IMR-90 (cell line): ENCODE measurements at regions not wholly inside any gene's neighbourhood (a gene's known extent, or its start where the extent isn't known, plus 50 kb on each side); places are given as distances from the start of the nearest gene placed in this dataset.
A peak's percentile ranks its signal among the peaks of the same experiment; 100 is the strongest.

Experiments used
- ATAC-seq: fragments of 200-7000 bp; cut with Tn5 transposase; 2 replicates; pipeline ENCODE4 v1.9.1; 2020; ENCODE audit warnings: low read depth, mild to moderate bottlenecking, moderate library complexity
- BruUV-seq: library from RNA; stranded (reverse); fragments of 400-500 nt; replicated peaks from 2 replicates; lab custom pipeline; 2021; lab: Mats Ljungman, UMichigan
- CTCF ChIA-PET: fragments of 300-600 bp; formaldehyde crosslinking; extraction: SDS; loops from one replicate; lab custom pipeline; 2021; ENCODE audit warnings: antibody characterized with exemption; lab: Yijun Ruan, JAX
- POLR2A ChIA-PET: fragments of 300-600 bp; sonication (Branson Sonifier 250); formaldehyde crosslinking; loops from one replicate; lab custom pipeline; 2022; ENCODE audit warnings: antibody characterized with exemption; ENCODE audit not compliant: unreplicated experiment; lab: Charles Lee
- DNase-seq: peaks from one replicate; pipeline ENCODE4 v3.0.0; 2013
- H2AFZ ChIP-seq: replicated peaks from 2 replicates; pipeline ENCODE3; 2013; ENCODE audit warnings: low read length, mild to moderate bottlenecking; ENCODE audit not compliant: poor library complexity
- H2AK5ac ChIP-seq: 2 replicates; pipeline ENCODE4 v1.6.1; 2013; ENCODE audit warnings: low read depth, low read length, inconsistent platforms
- H2AK9ac ChIP-seq: replicated peaks from 2 replicates; pipeline ENCODE3; 2013; ENCODE audit warnings: mild to moderate bottlenecking, low read depth, low read length, moderate library complexity; ENCODE audit not compliant: poor library complexity
- H2BK120ac ChIP-seq: 2 replicates; pipeline ENCODE4 v1.6.1; 2013; ENCODE audit warnings: low read depth, low read length, inconsistent platforms
- H2BK15ac ChIP-seq: 3 replicates; pipeline ENCODE4 v1.6.1; 2013; ENCODE audit warnings: low read depth, low read length, inconsistent platforms
- H2BK20ac ChIP-seq: 2 replicates; pipeline ENCODE4 v1.6.1; 2013; ENCODE audit warnings: low read depth, mild to moderate bottlenecking, inconsistent platforms, low read length, moderate library complexity
- H2BK5ac ChIP-seq: 2 replicates; pipeline ENCODE4 v1.6.1; 2013; ENCODE audit warnings: mild to moderate bottlenecking, low read depth, low read length, inconsistent platforms; ENCODE audit not compliant: poor library complexity, severe bottlenecking
- H3K14ac ChIP-seq: replicated peaks from 2 replicates; pipeline ENCODE4 v1.6.1; 2013; ENCODE audit warnings: low read depth, low read length, inconsistent platforms
- H3K18ac ChIP-seq: 2 replicates; pipeline ENCODE4 v1.6.1; 2013; ENCODE audit warnings: low read depth, low read length, control low read depth
- H3K23ac ChIP-seq: 2 replicates; pipeline ENCODE4 v1.6.1; 2013; ENCODE audit warnings: low read depth, low read length, inconsistent platforms
- H3K27ac ChIP-seq: 2 replicates; pipeline ENCODE4 v1.5.1; 2013; ENCODE audit warnings: mild to moderate bottlenecking, control low read depth, low read length; ENCODE audit not compliant: insufficient read depth
- H3K27me3 ChIP-seq: 2 replicates; pipeline ENCODE4 v1.6.1; 2013; ENCODE audit warnings: low read length; ENCODE audit not compliant: control insufficient read depth, insufficient read depth
- H3K36me3 ChIP-seq: 2 replicates; pipeline ENCODE4 v1.6.1; 2013; ENCODE audit warnings: low read length, mixed read lengths; ENCODE audit not compliant: control insufficient read depth, insufficient read depth
- H3K4ac ChIP-seq: 2 replicates; pipeline ENCODE4 v1.6.1; 2013; ENCODE audit warnings: low read depth, low read length, inconsistent platforms
- H3K4me1 ChIP-seq: 2 replicates; pipeline ENCODE4 v1.6.1; 2013; ENCODE audit warnings: low read length, mixed read lengths; ENCODE audit not compliant: control insufficient read depth, insufficient read depth
- H3K4me2 ChIP-seq: 2 replicates; pipeline ENCODE4 v1.6.1; 2013; ENCODE audit warnings: low read depth, mild to moderate bottlenecking, control low read depth, low read length, moderate library complexity
- H3K4me3 ChIP-seq: 2 replicates; pipeline ENCODE4 v1.5.1; 2013; ENCODE audit warnings: low read depth, mild to moderate bottlenecking, control low read depth, low read length, moderate library complexity; ENCODE audit not compliant: insufficient read depth
- H3K56ac ChIP-seq: 2 replicates; pipeline ENCODE4 v1.6.1; 2013; ENCODE audit warnings: low read length, inconsistent platforms; ENCODE audit not compliant: insufficient read depth; ENCODE audit errors: extremely low read depth
- H3K79me1 ChIP-seq, 2 experiments: 2 replicates each; pipeline ENCODE4 v1.6.1; 2013; ENCODE audit warnings: low read length in 2 of 2, inconsistent platforms in 1 of 2, low read depth in 1 of 2
- H3K9ac ChIP-seq: 2 replicates; pipeline ENCODE4 v1.6.1; 2013; ENCODE audit warnings: low read depth, low read length, control low read depth
- H3K9me1 ChIP-seq: 2 replicates; pipeline ENCODE4 v1.6.1; 2013; ENCODE audit warnings: low read length, inconsistent platforms; ENCODE audit not compliant: insufficient read depth
- H3K9me3 ChIP-seq: 2 replicates; pipeline ENCODE4 v1.6.1; 2013; ENCODE audit warnings: low read length; ENCODE audit not compliant: control insufficient read depth, insufficient read depth
- H4K20me1 ChIP-seq: 2 replicates; pipeline ENCODE4 v1.6.1; 2013; ENCODE audit warnings: low read length, inconsistent platforms; ENCODE audit not compliant: insufficient read depth
- H4K5ac ChIP-seq: 2 replicates; pipeline ENCODE4 v1.6.1; 2013; ENCODE audit warnings: mild to moderate bottlenecking, low read depth, low read length, control low read depth
- H4K8ac ChIP-seq, 2 experiments: 2 replicates each; pipeline ENCODE4 v1.6.1; 2013; ENCODE audit warnings: low read depth in 2 of 2, low read length in 2 of 2, control low read depth in 1 of 2, inconsistent platforms in 1 of 2
- H4K91ac ChIP-seq: 2 replicates; pipeline ENCODE4 v1.6.1; 2013; ENCODE audit warnings: low read depth, low read length, inconsistent platforms; ENCODE audit not compliant: insufficient read depth
- BHLHE40 ChIP-seq: fragments of 150-350 bp; IDR thresholded peaks from 2 replicates; pipeline ENCODE4 v1.6.1; 2016; ENCODE audit warnings: mild to moderate bottlenecking, low read depth, low read length
- CEBPB ChIP-seq: IDR thresholded peaks from 2 replicates; pipeline ENCODE4 v1.6.1; 2012; ENCODE audit warnings: low read depth, low read length, improper control_type of control experiment
- CHD1 ChIP-seq: IDR thresholded peaks from 2 replicates; pipeline ENCODE4 v1.6.1; 2012; ENCODE audit warnings: low read depth, low read length, improper control_type of control experiment
- MAFK ChIP-seq: IDR thresholded peaks from 2 replicates; pipeline ENCODE4 v1.6.1; 2012; ENCODE audit warnings: low read depth, low read length, improper control_type of control experiment
- MAZ ChIP-seq: IDR thresholded peaks from 2 replicates; pipeline ENCODE4 v1.6.1; 2012; ENCODE audit warnings: low read depth, mild to moderate bottlenecking, low read length, improper control_type of control experiment, moderate library complexity, borderline replicate concordance
- MXI1 ChIP-seq: IDR thresholded peaks from 2 replicates; pipeline ENCODE4 v1.6.1; 2012; ENCODE audit warnings: low read depth, mild to moderate bottlenecking, low read length, moderate library complexity, borderline replicate concordance
- POLR2A ChIP-seq: IDR thresholded peaks from 2 replicates; pipeline ENCODE4 v1.6.1; 2012; ENCODE audit warnings: mild to moderate bottlenecking, low read depth, low read length
- RAD21 ChIP-seq: IDR thresholded peaks from 2 replicates; pipeline ENCODE4 v1.6.1; 2012; ENCODE audit warnings: low read length, improper control_type of control experiment
- RCOR1 ChIP-seq: IDR thresholded peaks from 2 replicates; pipeline ENCODE4 v1.6.1; 2012; ENCODE audit warnings: mild to moderate bottlenecking, low read length, improper control_type of control experiment; ENCODE audit not compliant: insufficient replicate concordance
- RFX5 ChIP-seq: IDR thresholded peaks from 2 replicates; pipeline ENCODE4 v1.8.0; 2012; ENCODE audit warnings: low read depth, mild to moderate bottlenecking, low read length, moderate library complexity
- SMC3 ChIP-seq: fragments of 150-350 bp; IDR thresholded peaks from 2 replicates; pipeline ENCODE4 v1.6.1; 2016; ENCODE audit warnings: low read depth, mild to moderate bottlenecking, antibody characterized with exemption, low read length, moderate library complexity
- WGBS, 2 experiments: methylation state at CpG; one replicate each; pipeline versions ENCODE4 v1.1.5 to v1.1.7; 2013; ENCODE audit warnings: missing lambda C conversion rate in 2 of 2; ENCODE audit not compliant: insufficient read length in 1 of 2; ENCODE audit errors: extremely low coverage in 2 of 2; 5-methylcytosine and 5-hydroxymethylcytosine counted together
- dilution Hi-C: fragments of 300-500 bp; cut with HindIII; formaldehyde crosslinking; loops from one replicate; pipeline ENCODE4 v1.14.3; 2018; ENCODE audit warnings: low sequenced_read_pairs; ENCODE audit not compliant: unreplicated experiment
- in situ Hi-C: fragments of 300-500 bp; cut with MboI; formaldehyde crosslinking; loops from 3 replicates; pipeline ENCODE4 v1.14.3; 2019; ENCODE audit warnings: low sequenced_read_pairs, inconsistent platforms, mixed read lengths
- intact Hi-C: fragments of 100-400 bp; cut with micrococcal nuclease; formaldehyde crosslinking; loops from 2 replicates; pipeline ENCODE4 v1.10.0; 2022
- TF ChIP-seq, protein P1 (sequence below): fragments of 150-350 bp; IDR thresholded peaks from 2 replicates; pipeline ENCODE4 v1.6.1; 2017; ENCODE audit warnings: mild to moderate bottlenecking, antibody characterized with exemption, low read length, low read depth
- TF ChIP-seq, protein P2 (sequence below): fragments of 150-350 bp; IDR thresholded peaks from 2 replicates; pipeline ENCODE4 v1.6.1; 2016; ENCODE audit warnings: low read depth, mild to moderate bottlenecking, low read length, moderate library complexity, borderline replicate concordance
- TF ChIP-seq, protein P3 (sequence below): conservative IDR thresholded peaks from 2 replicates; pipeline ENCODE4 v1.5.1; 2012; ENCODE audit warnings: mild to moderate bottlenecking, low read depth, low read length, improper control_type of control experiment

DNA sequence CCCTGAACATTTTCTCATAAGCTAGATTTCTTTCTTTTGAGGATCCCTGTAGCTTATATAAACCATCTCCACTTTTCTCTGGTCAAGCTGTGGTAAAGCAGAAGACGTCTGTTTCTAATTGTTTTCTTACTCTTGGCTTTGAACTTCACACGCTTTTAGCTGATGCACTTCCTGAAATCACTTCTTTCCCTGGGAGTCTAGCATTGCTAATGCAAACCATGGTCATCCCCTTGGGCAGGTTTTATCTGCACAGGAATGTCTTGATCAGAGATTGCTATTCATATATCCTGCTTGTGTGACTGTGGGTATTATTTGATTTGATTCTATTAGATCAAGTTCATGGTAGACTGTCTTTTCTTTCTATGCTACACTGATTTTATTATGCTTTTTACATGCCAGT, 199.2 kb upstream of the POU2AF2 start:
- Histone ChIP-seq H3K4me1 (no peaks in the 10 kb centered on the region), H3K27ac (no peak overlapping the region), H3K56ac (no peak overlapping the region), H3K4me2 (no peak overlapping the region), H3K4ac (no peak overlapping the region), H3K9me1 (no peaks in the 10 kb centered on the region; the same call in 1 of the 2 replicates), H3K27me3 (no peaks in the 10 kb centered on the region), H2AK9ac (no peak overlapping the region), H3K36me3 (no peaks in the 10 kb centered on the region), H2BK120ac (no peak overlapping the region), H3K9ac (no peak overlapping the region), H3K9me3 (no peaks in the 10 kb centered on the region), H4K8ac (no peak overlapping the region), H4K91ac (no peak overlapping the region), H2BK15ac (no peak overlapping the region), H3K18ac (no peak overlapping the region), H2BK20ac (no peak overlapping the region), H2BK5ac (no peak overlapping the region), H3K79me1 (no peaks in the 10 kb centered on the region), H2AFZ (no peak overlapping the region), H3K14ac (no peak overlapping the region), H4K20me1 (no peaks in the 10 kb centered on the region), H3K23ac (no peak overlapping the region), H3K4me3 (no peak overlapping the region), H2AK5ac (no peak overlapping the region), H4K5ac (no peak overlapping the region)
- BruUV-seq = no TSS peak
- WGBS, 2 experiments = no CpG with 5 or more reads among the region's 2 CpGs
- intact Hi-C loops = no loop called here
- dilution Hi-C loops = no loop called here
- in situ Hi-C loops = no loop called here
- ChIA-PET CTCF (interaction anchor here (0.7 kb wide), 1 partner anchor 18 kb away, joined by 3 read pairs; no protein-coding TSS in a partner anchor), POLR2A (no interaction called here)
- peak; percentile 12 for DNase-seq
- no peak for ATAC-seq
- TF ChIP-seq CHD1 = no peak
- no peak for TF ChIP-seq MXI1
- TF ChIP-seq, protein P1, sequence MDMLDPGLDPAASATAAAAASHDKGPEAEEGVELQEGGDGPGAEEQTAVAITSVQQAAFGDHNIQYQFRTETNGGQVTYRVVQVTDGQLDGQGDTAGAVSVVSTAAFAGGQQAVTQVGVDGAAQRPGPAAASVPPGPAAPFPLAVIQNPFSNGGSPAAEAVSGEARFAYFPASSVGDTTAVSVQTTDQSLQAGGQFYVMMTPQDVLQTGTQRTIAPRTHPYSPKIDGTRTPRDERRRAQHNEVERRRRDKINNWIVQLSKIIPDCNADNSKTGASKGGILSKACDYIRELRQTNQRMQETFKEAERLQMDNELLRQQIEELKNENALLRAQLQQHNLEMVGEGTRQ = no peak
- no peak for TF ChIP-seq SMC3
- no peak for TF ChIP-seq RAD21
- TF ChIP-seq MAFK = no peak
- TF ChIP-seq, protein P2, sequence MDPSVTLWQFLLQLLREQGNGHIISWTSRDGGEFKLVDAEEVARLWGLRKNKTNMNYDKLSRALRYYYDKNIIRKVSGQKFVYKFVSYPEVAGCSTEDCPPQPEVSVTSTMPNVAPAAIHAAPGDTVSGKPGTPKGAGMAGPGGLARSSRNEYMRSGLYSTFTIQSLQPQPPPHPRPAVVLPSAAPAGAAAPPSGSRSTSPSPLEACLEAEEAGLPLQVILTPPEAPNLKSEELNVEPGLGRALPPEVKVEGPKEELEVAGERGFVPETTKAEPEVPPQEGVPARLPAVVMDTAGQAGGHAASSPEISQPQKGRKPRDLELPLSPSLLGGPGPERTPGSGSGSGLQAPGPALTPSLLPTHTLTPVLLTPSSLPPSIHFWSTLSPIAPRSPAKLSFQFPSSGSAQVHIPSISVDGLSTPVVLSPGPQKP = no peak
- no peak for TF ChIP-seq RCOR1
- TF ChIP-seq, protein P3, sequence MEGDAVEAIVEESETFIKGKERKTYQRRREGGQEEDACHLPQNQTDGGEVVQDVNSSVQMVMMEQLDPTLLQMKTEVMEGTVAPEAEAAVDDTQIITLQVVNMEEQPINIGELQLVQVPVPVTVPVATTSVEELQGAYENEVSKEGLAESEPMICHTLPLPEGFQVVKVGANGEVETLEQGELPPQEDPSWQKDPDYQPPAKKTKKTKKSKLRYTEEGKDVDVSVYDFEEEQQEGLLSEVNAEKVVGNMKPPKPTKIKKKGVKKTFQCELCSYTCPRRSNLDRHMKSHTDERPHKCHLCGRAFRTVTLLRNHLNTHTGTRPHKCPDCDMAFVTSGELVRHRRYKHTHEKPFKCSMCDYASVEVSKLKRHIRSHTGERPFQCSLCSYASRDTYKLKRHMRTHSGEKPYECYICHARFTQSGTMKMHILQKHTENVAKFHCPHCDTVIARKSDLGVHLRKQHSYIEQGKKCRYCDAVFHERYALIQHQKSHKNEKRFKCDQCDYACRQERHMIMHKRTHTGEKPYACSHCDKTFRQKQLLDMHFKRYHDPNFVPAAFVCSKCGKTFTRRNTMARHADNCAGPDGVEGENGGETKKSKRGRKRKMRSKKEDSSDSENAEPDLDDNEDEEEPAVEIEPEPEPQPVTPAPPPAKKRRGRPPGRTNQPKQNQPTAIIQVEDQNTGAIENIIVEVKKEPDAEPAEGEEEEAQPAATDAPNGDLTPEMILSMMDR = no peak
- no peak for TF ChIP-seq BHLHE40
- no peak for TF ChIP-seq POLR2A
- TF ChIP-seq RFX5 = no peak
- TF ChIP-seq CEBPB = no peak
- no peak for TF ChIP-seq MAZ
